GM12864 (cell line): ENCODE measurements at regions not wholly inside any gene's neighbourhood (a gene's known extent, or its start where the extent isn't known, plus 50 kb on each side); places are given as distances from the start of the nearest gene placed in this dataset.

ENCODE experiments used
- DNase-seq: peaks from one replicate; pipeline ENCODE4 v3.0.0-alpha.2; 2011; ENCODE audit warnings: low read depth
- H3K4me3 ChIP-seq: 2 replicates; pipeline ENCODE4 v1.5.1; 2011; ENCODE audit warnings: mild to moderate bottlenecking, low read depth, low read length, control low read depth
- TF ChIP-seq, protein P1 (sequence below): IDR thresholded peaks from 2 replicates; pipeline ENCODE4 v1.5.1; 2011; ENCODE audit warnings: low read depth, mild to moderate bottlenecking, moderate library complexity, low read length, control low read depth, inconsistent platforms; ENCODE audit errors: missing control alignments

DNA sequence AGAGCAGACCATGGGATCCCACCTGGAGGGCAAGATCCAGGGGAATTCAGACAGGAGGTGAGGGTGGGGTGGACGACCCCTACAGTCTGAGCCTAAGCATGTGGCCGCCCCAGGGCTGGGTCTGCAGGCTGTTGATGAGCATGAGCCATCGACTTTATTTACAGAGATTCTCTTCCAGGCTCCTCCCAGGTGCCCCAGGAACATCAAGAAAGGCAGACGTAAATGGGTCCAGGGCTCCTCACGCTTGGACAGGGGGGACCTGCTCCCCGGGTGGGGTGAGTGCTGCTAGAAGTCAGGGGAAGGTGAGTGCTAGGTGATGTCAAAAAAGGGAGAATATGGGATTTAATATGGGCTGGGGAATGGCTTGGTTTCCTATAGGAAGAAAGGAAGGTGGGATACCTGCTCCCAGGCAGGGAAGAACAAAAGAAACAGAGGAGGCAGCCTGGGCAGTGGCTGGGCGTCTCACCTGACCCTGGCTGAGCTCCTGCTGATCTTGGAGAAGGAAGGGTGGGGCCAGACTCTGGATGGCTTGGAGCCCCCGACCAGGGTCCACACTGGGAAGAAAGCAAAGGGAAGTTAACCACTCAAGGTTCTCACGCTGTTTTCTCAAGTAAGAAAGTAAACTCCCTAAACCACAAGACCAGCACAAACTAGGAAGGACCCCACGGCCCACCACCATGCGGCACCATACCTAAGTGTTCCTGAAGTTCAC lies 162.1 kb upstream of the SHH start:
- H3K4me3 ChIP-seq, result no peak overlapping the region
- TF ChIP-seq, protein P1, sequence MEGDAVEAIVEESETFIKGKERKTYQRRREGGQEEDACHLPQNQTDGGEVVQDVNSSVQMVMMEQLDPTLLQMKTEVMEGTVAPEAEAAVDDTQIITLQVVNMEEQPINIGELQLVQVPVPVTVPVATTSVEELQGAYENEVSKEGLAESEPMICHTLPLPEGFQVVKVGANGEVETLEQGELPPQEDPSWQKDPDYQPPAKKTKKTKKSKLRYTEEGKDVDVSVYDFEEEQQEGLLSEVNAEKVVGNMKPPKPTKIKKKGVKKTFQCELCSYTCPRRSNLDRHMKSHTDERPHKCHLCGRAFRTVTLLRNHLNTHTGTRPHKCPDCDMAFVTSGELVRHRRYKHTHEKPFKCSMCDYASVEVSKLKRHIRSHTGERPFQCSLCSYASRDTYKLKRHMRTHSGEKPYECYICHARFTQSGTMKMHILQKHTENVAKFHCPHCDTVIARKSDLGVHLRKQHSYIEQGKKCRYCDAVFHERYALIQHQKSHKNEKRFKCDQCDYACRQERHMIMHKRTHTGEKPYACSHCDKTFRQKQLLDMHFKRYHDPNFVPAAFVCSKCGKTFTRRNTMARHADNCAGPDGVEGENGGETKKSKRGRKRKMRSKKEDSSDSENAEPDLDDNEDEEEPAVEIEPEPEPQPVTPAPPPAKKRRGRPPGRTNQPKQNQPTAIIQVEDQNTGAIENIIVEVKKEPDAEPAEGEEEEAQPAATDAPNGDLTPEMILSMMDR, result no peak
- DNase-seq, result no peak

DNA sequence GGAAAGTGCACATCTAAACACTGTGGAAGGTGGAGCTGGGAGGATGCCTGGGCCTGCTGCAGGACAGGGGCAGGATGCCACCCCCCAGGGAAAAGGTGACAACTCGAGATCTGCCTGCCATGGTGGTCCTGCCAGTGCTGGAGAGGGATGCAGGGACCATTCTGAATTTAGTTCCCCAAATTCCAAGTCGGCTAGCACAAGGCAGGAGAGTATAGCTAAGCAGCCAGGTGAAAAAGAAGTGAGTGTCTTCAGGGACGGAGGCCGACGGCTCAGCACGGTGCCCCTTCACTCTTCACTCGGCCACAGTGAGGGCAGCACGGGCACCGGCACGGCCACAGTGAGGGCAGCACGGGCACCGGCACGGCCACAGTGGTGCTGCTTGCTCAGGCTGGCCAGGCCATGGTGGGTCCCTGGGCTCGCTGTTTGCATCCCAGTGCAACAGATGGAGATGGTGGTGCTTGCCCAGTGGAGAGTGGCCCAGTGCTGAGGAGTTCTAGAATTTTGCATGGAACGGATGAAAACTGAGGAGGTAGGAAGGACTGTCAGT lies 161.3 kb upstream of the SHH start:
- H3K4me3 ChIP-seq, result no peak overlapping the region
- DNase-seq, result no peak
- TF ChIP-seq, protein P1, result no peak

DNA sequence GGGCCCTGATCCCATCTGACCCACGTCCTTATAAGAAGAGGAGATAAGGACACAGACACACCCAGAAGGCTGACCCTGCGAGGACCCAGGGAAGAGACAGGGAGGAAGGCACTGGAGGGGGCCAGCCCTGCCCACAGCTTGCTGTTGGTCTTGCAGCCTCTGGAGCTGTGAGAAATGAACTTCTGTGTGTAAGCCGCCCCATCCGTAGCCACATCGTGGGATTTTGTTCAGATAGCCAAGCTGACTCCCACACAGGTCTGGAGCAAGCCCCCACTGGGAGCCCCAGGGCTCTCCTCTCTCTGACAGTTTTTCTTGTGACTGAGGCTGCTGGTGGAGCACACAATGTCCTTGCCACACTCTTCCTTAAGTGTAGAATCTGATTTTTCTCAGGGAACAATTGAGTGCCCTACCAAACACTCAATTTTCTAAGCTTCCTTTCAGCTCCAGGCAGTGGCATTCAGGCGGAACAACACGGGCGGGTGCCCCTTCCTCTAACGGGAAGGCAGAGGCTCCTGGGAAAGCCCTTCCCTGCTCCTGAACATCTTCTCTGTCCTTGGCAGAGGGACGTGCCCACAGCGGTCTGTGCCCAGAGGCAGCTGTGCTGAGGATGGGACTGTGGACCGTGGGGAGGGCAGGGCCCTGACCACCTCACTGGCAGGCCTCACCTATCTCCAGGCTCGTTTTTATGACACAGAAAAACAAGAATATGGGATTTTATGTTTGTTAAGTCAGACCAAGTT lies 160.6 kb upstream of the SHH start:
- no peak for DNase-seq
- TF ChIP-seq, protein P1, result no peak
- no peak overlapping the region for H3K4me3 ChIP-seq

DNA sequence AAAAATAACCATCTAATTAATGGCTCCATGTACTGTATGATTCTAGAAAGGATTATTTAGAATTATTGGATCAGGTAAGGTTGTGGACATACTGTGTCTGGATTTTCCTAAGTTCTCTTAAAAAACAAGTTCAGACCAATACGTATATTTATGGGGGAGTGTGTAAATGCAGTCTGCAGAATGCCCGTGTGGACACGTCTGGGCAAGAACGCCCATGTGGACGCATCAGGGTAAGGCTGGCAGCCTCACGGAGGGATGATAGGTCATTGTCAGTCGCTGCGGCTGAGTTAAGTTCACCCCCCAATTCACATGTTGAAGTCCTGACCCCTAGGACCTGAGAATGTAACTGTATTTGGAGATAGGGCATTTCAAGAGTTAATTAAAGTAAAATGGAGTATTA lies 160.0 kb upstream of the SHH start:
- no peak for DNase-seq
- TF ChIP-seq, protein P1, result no peak
- no peak overlapping the region for H3K4me3 ChIP-seq

DNA sequence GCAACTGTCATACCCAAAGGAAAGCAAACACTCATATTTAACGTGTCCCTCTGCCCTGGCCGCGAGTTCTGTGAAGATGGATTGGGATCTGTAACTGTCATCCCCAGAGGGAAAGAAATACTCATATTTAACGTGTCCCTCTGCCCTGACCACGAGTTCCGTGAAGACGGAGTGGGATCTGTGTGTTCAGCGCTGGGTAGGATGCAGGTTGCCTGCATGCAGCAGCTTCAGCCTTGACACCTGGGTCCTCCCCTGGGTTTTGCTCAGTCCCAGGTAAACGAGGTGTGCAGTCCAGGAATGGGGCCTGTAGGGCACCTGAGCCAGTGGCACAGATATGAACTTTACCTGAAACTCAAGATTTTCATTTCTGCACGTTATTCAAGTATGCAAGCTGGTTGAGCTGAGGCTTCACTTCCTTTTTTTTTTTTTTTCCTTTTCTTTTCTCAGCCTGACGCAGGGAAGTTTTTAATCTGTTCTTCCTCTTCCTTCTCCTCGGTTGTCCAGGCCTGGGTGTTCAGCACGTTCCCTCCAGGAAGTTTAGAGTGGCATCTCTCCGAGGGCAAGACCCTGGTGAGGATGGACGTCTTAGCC lies 159.0 kb upstream of the SHH start:
- no peak overlapping the region for H3K4me3 ChIP-seq
- TF ChIP-seq, protein P1, result no peak
- no peak for DNase-seq

DNA sequence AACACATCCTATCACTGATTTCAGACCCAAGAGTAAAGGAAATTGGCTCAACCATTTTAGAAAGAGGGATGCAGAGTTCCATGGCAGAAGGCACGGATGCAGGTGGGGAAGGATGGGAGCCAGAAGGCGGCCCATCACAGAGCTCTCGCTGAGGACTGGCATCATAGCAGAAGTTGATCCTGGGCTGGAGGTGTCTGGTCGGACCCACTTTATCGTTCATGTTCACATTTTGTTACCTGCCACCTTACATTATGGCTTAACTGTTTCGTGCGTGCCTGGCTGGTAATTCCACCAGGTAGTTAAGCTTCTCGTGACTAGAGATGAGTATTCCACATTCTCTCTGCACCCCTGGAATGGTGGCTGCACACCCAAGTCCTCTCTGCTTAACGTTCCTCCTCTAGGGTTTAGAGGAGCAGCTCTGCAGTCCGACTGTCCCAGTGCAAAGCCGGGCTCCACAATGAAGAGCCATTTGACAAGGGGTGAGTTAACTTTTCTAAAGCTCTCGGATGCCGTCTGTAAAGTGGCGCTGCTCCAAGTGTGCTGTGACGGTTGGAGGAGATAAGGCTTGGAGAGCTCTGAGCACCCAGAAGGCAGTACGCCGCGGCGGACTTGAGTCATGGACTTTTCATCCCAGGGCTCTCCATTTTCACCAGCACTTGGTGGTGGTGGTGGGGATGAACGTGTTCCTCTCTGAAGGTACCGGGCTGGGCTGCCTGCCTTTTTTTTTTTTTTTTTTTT lies 157.1 kb upstream of the SHH start:
- no peak for DNase-seq
- TF ChIP-seq, protein P1, result no peak
- H3K4me3 ChIP-seq, result no peak overlapping the region
